Vagina (tissue), 2 donors: ENCODE measurements at regions not wholly inside any gene's neighbourhood (a gene's known extent, or its start where the extent isn't known, plus 50 kb on each side); places are given as distances from the start of the nearest gene placed in this dataset.

Experiments
- DNase-seq, 2 donors: peaks; one replicate each; pipeline ENCODE4 v3.0.0-alpha.2; 2017; ENCODE audit errors: extremely low spot score in 2 of 2
- H3K27ac ChIP-seq: fragments of 200-600 bp; sonication (generic); one replicate; pipeline ENCODE4 v1.5.1; 2019
- H3K27me3 ChIP-seq: fragments of 200-600 bp; sonication (generic); one replicate; pipeline ENCODE4 v1.5.1; 2019
- H3K36me3 ChIP-seq, 2 donors: fragments of 200-600 bp; sonication (generic); one replicate each; pipeline ENCODE4 v1.5.1; 2017 to 2019
- H3K4me1 ChIP-seq: fragments of 200-600 bp; sonication (generic); one replicate; pipeline ENCODE4 v1.5.1; 2019
- H3K4me3 ChIP-seq, 2 donors: fragments of 200-600 bp; sonication (generic); 1 replicate in 1 of 2; 2 replicates in 1 of 2; pipeline ENCODE4 v1.5.1; 2016 to 2019
- H3K9me3 ChIP-seq: fragments of 200-600 bp; sonication (generic); one replicate; pipeline ENCODE4 v1.5.1; 2019
- POLR2A ChIP-seq, 2 donors: fragments of 450-650 bp; IDR thresholded peaks; one replicate each; pipeline ENCODE4 v1.6.1; 2017; ENCODE audit warnings: antibody characterized with exemption in 2 of 2, mild to moderate bottlenecking in 2 of 2, moderate library complexity in 2 of 2
- POLR2AphosphoS5 ChIP-seq, 2 donors: sonication (generic); formaldehyde crosslinking; IDR thresholded peaks; one replicate each; pipeline ENCODE4 v1.9.0; 2017; ENCODE audit warnings: antibody characterized with exemption in 2 of 2, mild to moderate bottlenecking in 2 of 2, low read depth in 1 of 2; ENCODE audit not compliant: insufficient read depth in 1 of 2
- intact Hi-C: fragments of 100-400 bp; cut with DNase I; formaldehyde crosslinking; loops from one replicate; pipeline ENCODE4 v1.15.1; 2023
- TF ChIP-seq, protein P1 (sequence below), 3 experiments: fragments of 450-650 bp in 2 of 3; fragments of 200-600 bp in 1 of 3; sonication (generic) in 1 of 3; IDR thresholded peaks; one replicate each; pipeline ENCODE4 v1.5.1; 2017 to 2019; ENCODE audit warnings: antibody characterized with exemption in 3 of 3, mild to moderate bottlenecking in 2 of 3, moderate library complexity in 2 of 3

DNA sequence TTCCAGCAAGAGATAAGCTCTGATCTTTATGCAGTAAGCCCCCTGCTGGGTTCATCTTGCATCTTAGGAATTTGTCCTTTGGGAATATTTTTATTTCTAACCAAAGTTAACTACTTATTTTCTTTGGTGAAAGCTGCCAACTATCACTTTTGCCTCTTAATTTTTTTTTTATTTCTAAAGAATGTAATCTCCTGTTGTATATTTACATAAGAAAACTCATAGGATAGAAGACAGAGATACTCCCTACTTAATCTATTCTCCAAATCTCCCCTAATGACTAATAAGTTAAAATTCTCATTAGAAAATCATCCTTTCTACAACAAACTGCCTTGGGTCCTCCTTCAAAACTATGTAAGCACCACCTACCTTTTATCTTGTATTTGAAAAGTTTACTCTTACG is 612.2 kb upstream of the SLC39A10 start:
- no peak for TF ChIP-seq POLR2A (IDR thresholded peaks at IDR 0.05)
- TF ChIP-seq POLR2AphosphoS5 (IDR thresholded peaks at IDR 0.05; ENCODE audit: insufficient read depth in 1 of 2, low read depth in 1 of 2): no peak
- TF ChIP-seq, protein P1, sequence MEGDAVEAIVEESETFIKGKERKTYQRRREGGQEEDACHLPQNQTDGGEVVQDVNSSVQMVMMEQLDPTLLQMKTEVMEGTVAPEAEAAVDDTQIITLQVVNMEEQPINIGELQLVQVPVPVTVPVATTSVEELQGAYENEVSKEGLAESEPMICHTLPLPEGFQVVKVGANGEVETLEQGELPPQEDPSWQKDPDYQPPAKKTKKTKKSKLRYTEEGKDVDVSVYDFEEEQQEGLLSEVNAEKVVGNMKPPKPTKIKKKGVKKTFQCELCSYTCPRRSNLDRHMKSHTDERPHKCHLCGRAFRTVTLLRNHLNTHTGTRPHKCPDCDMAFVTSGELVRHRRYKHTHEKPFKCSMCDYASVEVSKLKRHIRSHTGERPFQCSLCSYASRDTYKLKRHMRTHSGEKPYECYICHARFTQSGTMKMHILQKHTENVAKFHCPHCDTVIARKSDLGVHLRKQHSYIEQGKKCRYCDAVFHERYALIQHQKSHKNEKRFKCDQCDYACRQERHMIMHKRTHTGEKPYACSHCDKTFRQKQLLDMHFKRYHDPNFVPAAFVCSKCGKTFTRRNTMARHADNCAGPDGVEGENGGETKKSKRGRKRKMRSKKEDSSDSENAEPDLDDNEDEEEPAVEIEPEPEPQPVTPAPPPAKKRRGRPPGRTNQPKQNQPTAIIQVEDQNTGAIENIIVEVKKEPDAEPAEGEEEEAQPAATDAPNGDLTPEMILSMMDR (IDR thresholded peaks at IDR 0.05): no peak
- Histone ChIP-seq H3K27me3 (no peaks in the 10 kb centered on the region), H3K27ac (no peak overlapping the region), H3K9me3 (no peaks in the 10 kb centered on the region), H3K4me3 (no peak overlapping the region), H3K4me1 (no peaks in the 10 kb centered on the region), H3K36me3 (no peaks in the 10 kb centered on the region)
- intact Hi-C loops: no loop called here
- no peak for DNase-seq

DNA sequence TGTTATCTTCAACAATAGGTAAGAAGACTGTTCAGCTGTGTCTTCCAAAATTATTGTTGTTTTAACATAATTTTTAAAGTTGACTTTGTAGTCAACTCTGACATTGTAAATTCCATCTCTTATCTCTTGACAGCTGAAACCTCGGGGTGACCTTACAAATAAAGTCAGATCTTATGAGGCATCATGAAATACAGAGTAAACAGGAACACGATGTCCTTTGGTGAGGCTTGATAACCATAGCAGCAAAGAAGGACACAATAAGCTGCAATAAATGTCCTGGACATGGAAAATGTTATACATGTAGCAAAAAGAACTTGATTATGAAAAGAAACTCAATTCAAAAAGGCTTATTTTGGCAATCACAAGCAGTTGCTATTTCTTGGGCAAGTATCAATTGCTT is 618.9 kb upstream of the SLC39A10 start:
- no peaks in the 10 kb centered on the region for H3K9me3 ChIP-seq
- TF ChIP-seq POLR2A (IDR thresholded peaks at IDR 0.05): no peak
- TF ChIP-seq POLR2AphosphoS5 (IDR thresholded peaks at IDR 0.05; ENCODE audit: insufficient read depth in 1 of 2, low read depth in 1 of 2): no peak
- TF ChIP-seq, protein P1 (IDR thresholded peaks at IDR 0.05): no peak
- H3K4me1 ChIP-seq: no peaks in the 10 kb centered on the region
- no peaks in the 10 kb centered on the region for H3K27me3 ChIP-seq
- H3K4me3 ChIP-seq: no peak overlapping the region
- no peak overlapping the region for H3K27ac ChIP-seq
- intact Hi-C loops: no loop called here
- no peaks in the 10 kb centered on the region for H3K36me3 ChIP-seq
- DNase-seq: no peak

DNA sequence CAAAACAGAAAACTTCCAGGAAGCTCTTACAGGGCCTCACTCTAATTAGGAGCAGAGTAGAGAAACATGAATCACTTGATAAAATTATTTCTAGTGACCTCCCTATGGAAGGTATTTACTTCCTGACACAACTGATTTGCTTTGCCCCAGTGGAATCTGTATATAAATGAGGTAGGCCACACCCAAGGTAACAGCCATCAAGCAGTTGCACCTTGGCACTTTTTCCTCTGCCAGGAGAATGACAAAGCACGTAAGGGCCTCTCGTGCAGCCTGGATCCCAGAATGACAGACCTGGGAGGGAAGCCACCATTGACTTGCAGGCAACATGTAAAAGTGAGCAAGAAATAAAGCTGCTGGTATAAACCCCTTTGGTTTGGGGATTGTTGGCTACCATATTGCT is 620.0 kb upstream of the SLC39A10 start:
- intact Hi-C loops: no loop called here
- no peak for DNase-seq
- Histone ChIP-seq H3K27ac (no peak overlapping the region), H3K9me3 (no peaks in the 10 kb centered on the region), H3K27me3 (no peaks in the 10 kb centered on the region), H3K4me3 (no peak overlapping the region), H3K36me3 (no peaks in the 10 kb centered on the region), H3K4me1 (no peaks in the 10 kb centered on the region)
- TF ChIP-seq POLR2A (IDR thresholded peaks at IDR 0.05): no peak
- TF ChIP-seq, protein P1 (IDR thresholded peaks at IDR 0.05): no peak
- TF ChIP-seq POLR2AphosphoS5 (IDR thresholded peaks at IDR 0.05; ENCODE audit: insufficient read depth in 1 of 2, low read depth in 1 of 2): no peak

DNA sequence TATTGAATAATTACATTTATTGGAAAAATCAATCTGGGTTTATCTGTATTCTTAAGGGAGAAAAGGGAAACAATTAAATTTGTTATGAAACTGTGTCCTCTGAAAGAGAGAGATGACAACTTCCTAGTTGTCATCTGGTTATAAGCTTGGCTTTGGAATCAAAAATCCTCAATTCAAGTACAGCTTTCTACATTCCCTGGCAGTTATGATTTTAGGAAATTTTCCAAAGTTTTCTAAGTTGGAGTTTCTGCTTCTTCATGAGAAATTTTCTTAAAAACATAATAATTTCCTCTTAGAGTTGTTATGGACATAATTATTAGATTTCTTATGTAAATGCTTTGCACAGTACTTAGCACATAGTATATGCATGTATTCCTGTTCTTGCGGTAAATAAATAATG is 625.6 kb upstream of the SLC39A10 start:
- Histone ChIP-seq H3K4me3 (no peak overlapping the region), H3K27ac (no peak overlapping the region), H3K36me3 (no peaks in the 10 kb centered on the region), H3K4me1 (no peaks in the 10 kb centered on the region), H3K9me3 (no peaks in the 10 kb centered on the region), H3K27me3 (no peaks in the 10 kb centered on the region)
- DNase-seq: no peak
- intact Hi-C loops: no loop called here
- TF ChIP-seq, protein P1 (IDR thresholded peaks at IDR 0.05): no peak
- TF ChIP-seq POLR2A (IDR thresholded peaks at IDR 0.05): no peak
- no peak for TF ChIP-seq POLR2AphosphoS5 (IDR thresholded peaks at IDR 0.05; ENCODE audit: insufficient read depth in 1 of 2, low read depth in 1 of 2)

DNA sequence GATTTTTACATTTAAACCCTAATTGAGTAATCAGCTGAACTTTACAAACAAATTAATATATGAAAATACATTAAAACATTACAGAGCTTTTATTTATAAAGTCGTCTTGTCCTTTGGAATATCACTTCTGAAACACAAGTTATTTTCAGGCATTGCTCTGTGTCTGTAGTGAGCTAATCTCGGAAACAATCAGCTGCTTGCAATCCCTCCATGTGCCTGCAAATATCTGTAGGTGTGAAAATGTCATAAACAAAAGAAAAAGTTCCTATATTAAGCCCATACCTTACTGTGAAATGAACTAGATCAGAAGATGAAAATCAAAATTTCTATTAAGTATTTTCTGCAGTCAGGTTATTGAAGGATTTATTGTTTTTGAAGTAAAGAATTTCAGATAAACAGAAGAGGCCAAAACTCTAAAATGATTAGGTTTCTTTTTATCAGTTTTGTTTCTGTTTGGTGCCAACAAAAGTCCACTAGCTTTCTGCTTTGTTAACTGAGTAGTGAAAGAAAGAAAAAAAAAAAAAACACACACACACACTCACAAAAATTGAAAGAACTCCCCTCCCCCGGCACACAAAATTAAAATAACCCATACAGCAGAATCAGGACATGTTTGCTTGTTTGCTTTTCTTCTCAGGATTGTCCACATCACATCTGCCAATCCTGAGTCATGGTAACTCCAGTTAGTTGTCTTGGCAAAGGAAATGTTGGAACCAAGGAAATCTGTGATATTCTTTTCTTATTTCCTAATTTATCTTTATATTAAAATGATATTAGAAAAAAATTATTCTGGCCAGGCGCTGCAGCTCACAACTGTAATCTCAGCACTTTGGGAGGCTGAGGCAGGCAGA is 627.0 kb upstream of the SLC39A10 start:
- Histone ChIP-seq H3K9me3 (no peaks in the 10 kb centered on the region), H3K4me1 (no peaks in the 10 kb centered on the region), H3K27me3 (no peaks in the 10 kb centered on the region), H3K27ac (no peak overlapping the region), H3K36me3 (no peaks in the 10 kb centered on the region), H3K4me3 (no peak overlapping the region)
- intact Hi-C loops: no loop called here
- TF ChIP-seq, protein P1 (IDR thresholded peaks at IDR 0.05): no peak
- no peak for TF ChIP-seq POLR2A (IDR thresholded peaks at IDR 0.05)
- TF ChIP-seq POLR2AphosphoS5 (IDR thresholded peaks at IDR 0.05; ENCODE audit: insufficient read depth in 1 of 2, low read depth in 1 of 2): no peak
- no peak for DNase-seq
